Transverse colon (tissue), 4 donors: ENCODE measurements at regions not wholly inside any gene's neighbourhood (a gene's known extent, or its start where the extent isn't known, plus 50 kb on each side); places are given as distances from the start of the nearest gene placed in this dataset.
A peak's percentile ranks its signal among the peaks of the same experiment; 100 is the strongest.

Experiments
- DNase-seq: peaks from one replicate; pipeline ENCODE4 v3.0.0-alpha.2; 2019
- H3K27ac ChIP-seq, 4 donors: fragments of 200-600 bp; sonication (generic); 2 replicates each; pipeline ENCODE4 v1.5.1; 2016 to 2018; ENCODE audit warnings: inconsistent platforms in 4 of 4
- H3K27me3 ChIP-seq: fragments of 200-600 bp; sonication (generic); 2 replicates; pipeline ENCODE4 v1.5.1; 2017; ENCODE audit warnings: inconsistent platforms
- H3K36me3 ChIP-seq, 4 donors: fragments of 200-600 bp; sonication (generic); 2 replicates each; pipeline ENCODE4 v1.5.1; 2017 to 2019; ENCODE audit warnings: inconsistent platforms in 4 of 4
- H3K4me1 ChIP-seq, 4 donors: fragments of 200-600 bp; sonication (generic); 2 replicates each; pipeline ENCODE4 v1.5.1; 2017 to 2020; ENCODE audit warnings: inconsistent platforms in 4 of 4
- H3K4me3 ChIP-seq, 4 donors: fragments of 200-600 bp; sonication (generic); 1 replicate in 1 of 4; 2 replicates in 3 of 4; pipeline versions ENCODE4 v1.5.1 to v1.6.1; 2017 to 2019; ENCODE audit warnings: inconsistent platforms in 4 of 4
- H3K9me3 ChIP-seq, 2 donors: fragments of 200-600 bp; sonication (generic); 2 replicates each; pipeline ENCODE4 v1.5.1; 2017 to 2019; ENCODE audit warnings: inconsistent platforms in 2 of 2
- CTCF ChIP-seq, 5 experiments: fragments of 200-600 bp in 3 of 5; fragments of 450-650 bp in 2 of 5; sonication (generic) in 3 of 5; IDR thresholded peaks; 1 replicate in 2 of 5; 2 replicates in 3 of 5; pipeline ENCODE4 v1.5.1; 2016 to 2017; ENCODE audit warnings: antibody characterized with exemption in 5 of 5, inconsistent platforms in 3 of 5, mild to moderate bottlenecking in 2 of 5, moderate library complexity in 1 of 5
- EP300 ChIP-seq: sonication (generic); formaldehyde crosslinking; IDR thresholded peaks from one replicate; pipeline ENCODE4 v1.6.1; 2017; ENCODE audit warnings: antibody characterized with exemption, low read depth
- POLR2A ChIP-seq: fragments of 450-650 bp; IDR thresholded peaks from one replicate; pipeline ENCODE4 v1.6.1; 2016; ENCODE audit warnings: antibody characterized with exemption, mild to moderate bottlenecking, moderate library complexity
- POLR2AphosphoS5 ChIP-seq, 3 donors: sonication (generic); formaldehyde crosslinking; IDR thresholded peaks; one replicate each; pipeline ENCODE4 v1.6.1; 2016; ENCODE audit warnings: antibody characterized with exemption in 3 of 3
- WGBS, 2 donors: methylation state at CpG; one replicate each; pipeline ENCODE4 v1.1.5; 2018; ENCODE audit warnings: low coverage in 1 of 2; 5-methylcytosine and 5-hydroxymethylcytosine counted together
- in situ Hi-C, 4 donors: fragments of 200-750 bp; cut with MboI; loops; one replicate each; pipeline versions ENCODE4 v1.15.0 to v1.15.1; 2017; ENCODE audit warnings: low sequenced_read_pairs in 3 of 4, low pct_ligation_motif_present in 1 of 4, low pct_unique_long_range_greater_than_20kb in 1 of 4
- intact Hi-C: fragments of 100-400 bp; cut with DNase I; formaldehyde crosslinking; loops from one replicate; pipeline ENCODE4 v1.15.1; 2023; ENCODE audit warnings: low total_unique reads

- DNase-seq = peak; percentile 4
- Histone ChIP-seq H3K36me3 (no peaks in the 10 kb centered on the region), H3K4me3 (no peak overlapping the region), H3K9me3 (no peaks in the 10 kb centered on the region), H3K4me1 (peaks cover 10 to 27% (median 21%) of the 10 kb centered on the region in 4 donors), H3K27ac (no peak overlapping the region), H3K27me3 (no peaks in the 10 kb centered on the region)
- whole genome bisulfite sequencing, 2 donors = 90 to 100% methylated on average over 1 to 4 of the region's 4 CpGs
- in situ Hi-C loops (no loop called here), intact Hi-C loops (no loop called here)
- TF ChIP-seq EP300 = no peak
- TF ChIP-seq POLR2AphosphoS5 (IDR thresholded peaks at IDR 0.05) = no peak
- no peak for TF ChIP-seq CTCF (IDR thresholded peaks at IDR 0.05)
- no peak for TF ChIP-seq POLR2A
Observed at GRCh38 chr20:17868700-17869231, 99.8 kb downstream of the SNX5 start.

GRCh38 chr20:17868151-17868550 lies 100.4 kb downstream of the SNX5 start:
- in situ Hi-C loops (no loop called here), intact Hi-C loops (no loop called here)
- H3K9me3 ChIP-seq = no peaks in the 10 kb centered on the region
- H3K27me3 ChIP-seq = no peaks in the 10 kb centered on the region
- H3K4me3 ChIP-seq = no peak overlapping the region
- peaks cover 10 to 26% (median 20%) of the 10 kb centered on the region in 4 donors for H3K4me1 ChIP-seq
- no peaks in the 10 kb centered on the region for H3K36me3 ChIP-seq
- WGBS, 2 donors = 84 to 100% methylated on average over 1 to 4 of the region's 4 CpGs
- no peak for DNase-seq
- TF ChIP-seq POLR2AphosphoS5 (IDR thresholded peaks at IDR 0.05) (no peak), POLR2A (no peak), EP300 (no peak), CTCF (IDR thresholded peaks at IDR 0.05) (no peak)
- no peak overlapping the region for H3K27ac ChIP-seq

- Histone ChIP-seq H3K4me3 (no peak overlapping the region), H3K27me3 (no peaks in the 10 kb centered on the region), H3K9me3 (no peaks in the 10 kb centered on the region), H3K4me1 (peaks cover 12 to 25% (median 21%) of the 10 kb centered on the region in 4 donors), H3K27ac (peak overlapping the region in 1 of 4 donors; percentile 9), H3K36me3 (no peaks in the 10 kb centered on the region)
- no peak for TF ChIP-seq EP300
- no peak for TF ChIP-seq POLR2AphosphoS5 (IDR thresholded peaks at IDR 0.05)
- no peak for TF ChIP-seq CTCF (IDR thresholded peaks at IDR 0.05)
- TF ChIP-seq POLR2A = no peak
- no peak for DNase-seq
- intact Hi-C loops = no loop called here
- WGBS, 2 donors = 73 to 85% methylated on average over 5 to 10 of the region's 10 CpGs
- in situ Hi-C loops = no loop called here
Observed at GRCh38 chr20:17867131-17867925, 101.3 kb downstream of the SNX5 start.

DNA sequence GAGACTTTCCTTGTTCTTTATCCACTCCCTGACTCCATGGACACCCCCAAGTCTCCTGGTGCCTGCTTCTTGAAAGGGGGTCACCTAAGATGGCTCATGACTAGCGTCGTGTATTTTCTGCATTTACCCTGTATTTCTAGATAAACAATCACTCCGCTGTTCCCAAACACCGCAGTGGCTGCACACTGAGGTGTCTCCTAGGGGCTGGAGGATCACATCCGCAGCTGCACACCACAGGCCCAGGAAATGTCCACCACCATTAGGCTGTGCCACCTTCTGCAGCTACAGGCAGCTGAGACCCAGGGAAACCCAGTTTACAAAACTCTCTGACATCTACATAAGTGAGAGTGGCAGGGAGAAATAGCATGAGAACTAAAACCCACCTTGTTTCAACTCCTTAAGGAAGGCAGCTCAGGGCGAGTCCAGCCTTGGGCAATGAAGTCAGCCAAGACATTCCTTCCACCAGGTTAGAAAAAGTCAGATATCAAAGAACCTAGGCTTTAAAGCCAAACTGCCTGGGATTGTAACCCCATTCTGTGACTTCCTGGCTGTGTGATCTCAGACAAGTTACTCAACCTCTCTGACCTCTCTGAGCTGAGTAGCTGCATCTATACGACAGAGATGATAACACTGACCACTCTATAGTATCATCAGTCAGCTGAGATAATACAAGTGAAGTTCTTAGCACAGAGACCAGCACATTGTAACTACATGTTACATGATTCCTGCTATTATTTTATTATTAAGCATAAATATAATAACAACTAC lies 102.2 kb downstream of the SNX5 start:
- no peaks in the 10 kb centered on the region for H3K27me3 ChIP-seq
- H3K9me3 ChIP-seq = no peaks in the 10 kb centered on the region
- DNase-seq = no peak
- 86 to 93% methylated on average over 5 to 7 of the region's 7 CpGs for WGBS, 2 donors
- no peak overlapping the region for H3K27ac ChIP-seq
- no peaks in the 10 kb centered on the region for H3K36me3 ChIP-seq
- H3K4me1 ChIP-seq = peaks cover 12 to 25% (median 18%) of the 10 kb centered on the region in 4 donors
- intact Hi-C loops = no loop called here
- TF ChIP-seq EP300 = no peak
- TF ChIP-seq CTCF (IDR thresholded peaks at IDR 0.05) = no peak
- no peak for TF ChIP-seq POLR2A
- TF ChIP-seq POLR2AphosphoS5 (IDR thresholded peaks at IDR 0.05) = no peak
- no peak overlapping the region for H3K4me3 ChIP-seq
- in situ Hi-C loops = no loop called here
